GM19372 (cell line): ENCODE measurements at regions not wholly inside any gene's neighbourhood (a gene's known extent, or its start where the extent isn't known, plus 50 kb on each side); places are given as distances from the start of the nearest gene placed in this dataset.
"Not testable (repeated sequence)": the region's sequence is repeated elsewhere in the genome, so short reads cannot be mapped to it uniquely, and the experiment has no call there.

ENCODE experiments used
- ATAC-seq: cut with Tn5 transposase; IDR thresholded peaks from one replicate; pipeline ENCODE4 v1.9.1; 2021; ENCODE audit warnings: mild to moderate bottlenecking, low read depth, moderate library complexity; ENCODE audit not compliant: unreplicated experiment

GRCh38 chr1:3989465-3989864, 89.4 kb upstream of the C1orf174 start:
- no peak for ATAC-seq

GRCh38 chr1:3992103-3992556, 92.1 kb upstream of the C1orf174 start:
- ATAC-seq: no peak

- ATAC-seq: no peak
These were observed 92.7 kb upstream of the C1orf174 start for GRCh38 chr1:3992746-3993145.

- no peak for ATAC-seq
These were observed 93.7 kb upstream of the C1orf174 start for GRCh38 chr1:3993619-3994375.

GRCh38 chr1:3995141-3995780, 95.2 kb upstream of the C1orf174 start:
- no peak for ATAC-seq

GRCh38 chr1:3996846-3997705, 97.0 kb upstream of the C1orf174 start:
- no peak for ATAC-seq

GRCh38 chr1:3998086-3998485, 98.0 kb upstream of the C1orf174 start:
- ATAC-seq: no peak

- not testable (repeated sequence) for ATAC-seq
These were observed 99.4 kb upstream of the C1orf174 start for GRCh38 chr1:3999514-3999913.

GRCh38 chr1:3999941-4000735, 100.1 kb upstream of the C1orf174 start:
- ATAC-seq: no peak

- no peak for ATAC-seq
These were observed 100.8 kb upstream of the C1orf174 start for GRCh38 chr1:4000811-4001251.

- no peak for ATAC-seq
These were observed 101.4 kb upstream of the C1orf174 start for GRCh38 chr1:4001461-4001860.

GRCh38 chr1:4002061-4002521, 102.0 kb upstream of the C1orf174 start:
- ATAC-seq: no peak

GRCh38 chr1:4002741-4003140, 102.7 kb upstream of the C1orf174 start:
- ATAC-seq: no peak

- ATAC-seq: no peak
These were observed 103.9 kb upstream of the C1orf174 start for GRCh38 chr1:4003846-4004505.

GRCh38 chr1:4004635-4005430, 104.8 kb upstream of the C1orf174 start:
- no peak for ATAC-seq

- ATAC-seq: no peak
These were observed 105.4 kb upstream of the C1orf174 start for GRCh38 chr1:4005431-4005830.

GRCh38 chr1:4006676-4007374, 106.8 kb upstream of the C1orf174 start:
- no peak for ATAC-seq

GRCh38 chr1:4010284-4010683, 110.2 kb upstream of the C1orf174 start:
- ATAC-seq: no peak
